CD14-positive monocyte (primary cell): ENCODE measurements at regions not wholly inside any gene's neighbourhood (a gene's known extent, or its start where the extent isn't known, plus 50 kb on each side); places are given as distances from the start of the nearest gene placed in this dataset.

Experiments
- DNase-seq, 3 donors: peaks; one replicate each; pipeline ENCODE4 v3.0.0-alpha.2; 2011 to 2022
- H2AFZ ChIP-seq: 2 replicates; pipeline ENCODE4 v1.6.0; 2012; ENCODE audit warnings: mild to moderate bottlenecking, low read depth, low read length, inconsistent platforms; ENCODE audit not compliant: insufficient read depth, poor library complexity, severe bottlenecking
- H3K27ac ChIP-seq, 2 donors: 1 replicate in 1 of 2; 2 replicates in 1 of 2; pipeline ENCODE4 v1.5.1; 2012 to 2013; ENCODE audit warnings: low read length in 2 of 2, control low read depth in 1 of 2, inconsistent platforms in 1 of 2, low read depth in 1 of 2, mild to moderate bottlenecking in 1 of 2
- H3K27me3 ChIP-seq, 2 donors: one replicate each; pipeline versions ENCODE4 v1.6.0 to v1.6.1; 2011 to 2013; ENCODE audit warnings: low read length in 2 of 2; ENCODE audit not compliant: control insufficient read depth in 2 of 2, insufficient read depth in 2 of 2
- H3K36me3 ChIP-seq, 2 donors: replicated peaks in 1 of 2; 1 replicate in 1 of 2; 2 replicates in 1 of 2; pipeline versions ENCODE4 v1.5.1 to v1.6.1; 2012 to 2013; ENCODE audit warnings: low read length in 2 of 2, control low read depth in 1 of 2, inconsistent platforms in 1 of 2, mild to moderate bottlenecking in 1 of 2; ENCODE audit not compliant: insufficient read depth in 2 of 2, control insufficient read depth in 1 of 2
- H3K4me1 ChIP-seq, 2 donors: 1 replicate in 1 of 2; 2 replicates in 1 of 2; pipeline versions ENCODE4 v1.5.1 to v1.6.1; 2012 to 2013; ENCODE audit warnings: low read length in 2 of 2, control low read depth in 1 of 2, inconsistent platforms in 1 of 2, mild to moderate bottlenecking in 1 of 2, moderate library complexity in 1 of 2; ENCODE audit not compliant: insufficient read depth in 2 of 2, control insufficient read depth in 1 of 2
- H3K4me2 ChIP-seq: replicated peaks from 2 replicates; pipeline ENCODE3; 2012; ENCODE audit warnings: low read length, moderate library complexity, mild to moderate bottlenecking; ENCODE audit not compliant: poor library complexity, severe bottlenecking; ENCODE audit errors: extremely low read depth
- H3K4me3 ChIP-seq, 3 experiments: fragments of 200-600 bp in 1 of 3; sonication (generic) in 1 of 3; replicated peaks in 1 of 3; 1 replicate in 2 of 3; 2 replicates in 1 of 3; pipeline ENCODE4 v1.5.1; 2011 to 2013; ENCODE audit warnings: low read length in 3 of 3, mild to moderate bottlenecking in 3 of 3, control low read depth in 2 of 3, low read depth in 2 of 3, inconsistent platforms in 1 of 3, moderate library complexity in 1 of 3
- H3K79me2 ChIP-seq: 2 replicates; pipeline ENCODE4 v1.6.0; 2012; ENCODE audit warnings: mild to moderate bottlenecking, control low read depth, inconsistent platforms, low read length, moderate library complexity; ENCODE audit not compliant: insufficient read depth
- H3K9ac ChIP-seq: 2 replicates; pipeline ENCODE4 v1.6.0; 2017; ENCODE audit warnings: low read length, mild to moderate bottlenecking; ENCODE audit not compliant: insufficient read depth, poor library complexity, severe bottlenecking
- H3K9me3 ChIP-seq, 2 donors: replicated peaks in 1 of 2; 1 replicate in 1 of 2; 2 replicates in 1 of 2; pipeline versions ENCODE4 v1.5.1 to v1.6.1; 2012 to 2013; ENCODE audit warnings: low read length in 2 of 2, control low read depth in 1 of 2; ENCODE audit not compliant: control insufficient read depth in 1 of 2, insufficient read depth in 1 of 2
- H4K20me1 ChIP-seq: 2 replicates; pipeline ENCODE4 v1.6.0; 2012; ENCODE audit warnings: mild to moderate bottlenecking, low read length, control low read depth, moderate library complexity; ENCODE audit not compliant: insufficient read depth
- H3K27ac Mint-ChIP-seq, 7 donors: one replicate each; pipeline ENCODE4 v1.8.0; 2020; ENCODE audit warnings: mild to moderate bottlenecking in 7 of 7, mixed read lengths in 7 of 7, moderate library complexity in 6 of 7, inconsistent platforms in 2 of 7
- H3K27me3 Mint-ChIP-seq, 3 donors: one replicate each; pipeline ENCODE4 v1.8.0; 2021 to 2022; ENCODE audit warnings: low read depth in 3 of 3, mild to moderate bottlenecking in 3 of 3, mixed read lengths in 3 of 3, moderate library complexity in 3 of 3, inconsistent platforms in 1 of 3
- H3K36me3 Mint-ChIP-seq, 2 donors: one replicate each; pipeline ENCODE4 v1.8.0; 2020; ENCODE audit warnings: mixed read lengths in 2 of 2, inconsistent platforms in 1 of 2, mild to moderate bottlenecking in 1 of 2
- H3K4me1 Mint-ChIP-seq: one replicate; pipeline ENCODE4 v1.8.0; 2020; ENCODE audit warnings: mild to moderate bottlenecking, mixed read lengths
- H3K4me3 Mint-ChIP-seq, 2 donors: one replicate each; pipeline ENCODE4 v1.8.0; 2020; ENCODE audit warnings: mild to moderate bottlenecking in 2 of 2, mixed read lengths in 2 of 2, moderate library complexity in 1 of 2
- H3K9me3 Mint-ChIP-seq, 7 donors: one replicate each; pipeline ENCODE4 v1.8.0; 2020 to 2022; ENCODE audit warnings: mixed read lengths in 7 of 7, mild to moderate bottlenecking in 6 of 7, moderate library complexity in 6 of 7, inconsistent platforms in 2 of 7
- WGBS: methylation state at CpG from one replicate; pipeline ENCODE4 v1.1.5; 2013; ENCODE audit warnings: missing lambda C conversion rate; ENCODE audit not compliant: insufficient coverage; 5-methylcytosine and 5-hydroxymethylcytosine counted together
- intact Hi-C, 2 donors: fragments of 100-400 bp; cut with micrococcal nuclease; formaldehyde crosslinking; loops; one replicate each; pipeline versions ENCODE4 v1.15.0 to v1.15.1; 2023
- TF ChIP-seq, protein P1 (sequence below): fragments of 200-600 bp; IDR thresholded peaks from one replicate; pipeline ENCODE4 v1.8.0; 2022; ENCODE audit warnings: antibody characterized with exemption, mild to moderate bottlenecking

DNA sequence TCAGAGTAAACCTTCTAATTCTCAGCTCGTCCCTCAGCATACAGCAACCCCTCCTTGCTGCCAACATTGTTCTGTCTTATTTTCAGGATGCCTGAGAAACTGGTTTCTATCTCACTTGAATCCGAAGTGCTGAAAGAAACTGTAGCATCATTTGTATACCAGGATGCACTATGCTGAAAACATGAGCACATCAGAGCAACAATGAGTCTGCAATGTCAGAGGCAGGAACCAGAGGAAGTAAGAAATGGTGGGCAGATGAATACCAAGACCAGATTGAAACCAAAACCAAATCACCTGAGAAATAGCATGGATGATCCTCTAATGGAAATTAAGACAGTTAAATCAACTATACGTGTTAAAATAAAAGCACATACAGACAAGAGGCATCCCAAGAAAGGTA, 257.0 kb downstream of the KDM5D start:
- Histone ChIP-seq H3K9ac (no peak overlapping the region), H3K9me3 (peaks cover 0 to 13% of the 10 kb centered on the region in 2 donors), H3K36me3 (no peaks in the 10 kb centered on the region), H3K4me3 (no peak overlapping the region), H4K20me1 (no peaks in the 10 kb centered on the region), H3K4me2 (no peak overlapping the region), H2AFZ (no peak overlapping the region), H3K27ac (no peak overlapping the region), H3K27me3 (no peaks in the 10 kb centered on the region), H3K4me1 (no peaks in the 10 kb centered on the region), H3K79me2 (no peaks in the 10 kb centered on the region)
- H3K9me3 Mint-ChIP-seq, result peaks cover 0 to 12% (median 0%) of the 10 kb centered on the region in 7 donors
- H3K27me3 Mint-ChIP-seq, result no peaks in the 10 kb centered on the region
- no peaks in the 10 kb centered on the region for H3K4me1 Mint-ChIP-seq
- no peak for DNase-seq
- WGBS, result no CpG with 5 or more reads among the region's 3 CpGs
- H3K27ac Mint-ChIP-seq, result no peak overlapping the region
- intact Hi-C loops, result no loop called here
- no peaks in the 10 kb centered on the region for H3K36me3 Mint-ChIP-seq
- H3K4me3 Mint-ChIP-seq, result no peak overlapping the region
- TF ChIP-seq, protein P1, sequence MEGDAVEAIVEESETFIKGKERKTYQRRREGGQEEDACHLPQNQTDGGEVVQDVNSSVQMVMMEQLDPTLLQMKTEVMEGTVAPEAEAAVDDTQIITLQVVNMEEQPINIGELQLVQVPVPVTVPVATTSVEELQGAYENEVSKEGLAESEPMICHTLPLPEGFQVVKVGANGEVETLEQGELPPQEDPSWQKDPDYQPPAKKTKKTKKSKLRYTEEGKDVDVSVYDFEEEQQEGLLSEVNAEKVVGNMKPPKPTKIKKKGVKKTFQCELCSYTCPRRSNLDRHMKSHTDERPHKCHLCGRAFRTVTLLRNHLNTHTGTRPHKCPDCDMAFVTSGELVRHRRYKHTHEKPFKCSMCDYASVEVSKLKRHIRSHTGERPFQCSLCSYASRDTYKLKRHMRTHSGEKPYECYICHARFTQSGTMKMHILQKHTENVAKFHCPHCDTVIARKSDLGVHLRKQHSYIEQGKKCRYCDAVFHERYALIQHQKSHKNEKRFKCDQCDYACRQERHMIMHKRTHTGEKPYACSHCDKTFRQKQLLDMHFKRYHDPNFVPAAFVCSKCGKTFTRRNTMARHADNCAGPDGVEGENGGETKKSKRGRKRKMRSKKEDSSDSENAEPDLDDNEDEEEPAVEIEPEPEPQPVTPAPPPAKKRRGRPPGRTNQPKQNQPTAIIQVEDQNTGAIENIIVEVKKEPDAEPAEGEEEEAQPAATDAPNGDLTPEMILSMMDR, result no peak

GRCh38 chrY:19484997-19485396, 259.5 kb downstream of the KDM5D start:
- H3K36me3 Mint-ChIP-seq, result no peaks in the 10 kb centered on the region
- H4K20me1 ChIP-seq, result no peaks in the 10 kb centered on the region
- H3K9ac ChIP-seq, result no peak overlapping the region
- peaks cover 0 to 8% (median 0%) of the 10 kb centered on the region in 7 donors for H3K9me3 Mint-ChIP-seq
- H3K4me3 ChIP-seq, result no peak overlapping the region
- H3K36me3 ChIP-seq, result no peaks in the 10 kb centered on the region
- H3K4me1 ChIP-seq, result no peaks in the 10 kb centered on the region
- H3K4me2 ChIP-seq, result no peak overlapping the region
- no peaks in the 10 kb centered on the region for H3K79me2 ChIP-seq
- H3K27ac Mint-ChIP-seq, result no peak overlapping the region
- WGBS, result no CpG with 5 or more reads among the region's 2 CpGs
- no peak overlapping the region for H2AFZ ChIP-seq
- TF ChIP-seq, protein P1, result no peak
- H3K27me3 Mint-ChIP-seq, result no peaks in the 10 kb centered on the region
- no peaks in the 10 kb centered on the region for H3K27me3 ChIP-seq
- DNase-seq, result no peak
- peaks cover 0 to 10% of the 10 kb centered on the region in 2 donors for H3K9me3 ChIP-seq
- intact Hi-C loops, result no loop called here
- no peak overlapping the region for H3K4me3 Mint-ChIP-seq
- H3K4me1 Mint-ChIP-seq, result no peaks in the 10 kb centered on the region
- H3K27ac ChIP-seq, result no peak overlapping the region
